ENCODE measurements at regions not wholly inside any gene's neighbourhood (a gene's known extent, or its start where the extent isn't known, plus 50 kb on each side); places are given as distances from the start of the nearest gene placed in this dataset.

DNA sequence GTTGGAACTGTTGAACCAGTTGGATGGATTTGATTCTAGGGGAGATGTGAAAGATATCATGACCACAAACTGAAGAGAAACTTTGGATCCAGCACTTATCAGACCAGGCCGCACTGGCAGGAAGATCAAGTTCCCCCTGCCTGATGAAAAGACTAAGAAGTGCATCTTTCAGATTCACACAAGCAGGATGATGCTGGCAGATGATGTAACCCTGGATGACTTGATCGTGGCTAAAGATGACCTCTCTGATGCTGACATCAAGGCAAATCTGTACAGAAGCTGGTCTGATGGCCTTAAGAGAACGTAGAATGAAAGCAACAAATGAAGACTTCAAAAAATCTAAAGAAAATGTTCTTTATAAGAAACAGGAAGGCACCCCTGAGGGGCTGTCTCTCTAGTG is 72.8 kb upstream of the CDYL start:
- H3K27ac Mint-ChIP-seq, result no peak overlapping the region
- ATAC-seq (no peak), DNase-seq (ENCODE audit: low spot score) (no peak)
- no peaks in the 10 kb centered on the region for H3K79me2 ChIP-seq (replicated peaks; ENCODE audit: insufficient read depth)
- no peaks in the 10 kb centered on the region for H3F3A ChIP-seq (replicated peaks; ENCODE audit: low read depth)
- no peak overlapping the region for H3K4me2 ChIP-seq
- no peaks in the 10 kb centered on the region for H3K36me3 ChIP-seq (ENCODE audit: insufficient read depth)
- TF ChIP-seq POLR2AphosphoS5 (IDR thresholded peaks at IDR 0.05; ENCODE audit: low read depth) (no peak), JUNB (IDR thresholded peaks at IDR 0.05; ENCODE audit: unreplicated experiment) (no peak), NANOG (IDR thresholded peaks at IDR 0.05; ENCODE audit: borderline replicate concordance) (no peak), EZH2phosphoT487 (IDR thresholded peaks at IDR 0.05; ENCODE audit: unreplicated experiment) (no peak), EZH2 (IDR thresholded peaks at IDR 0.05; ENCODE audit: low read depth, unreplicated experiment) (no peak), ZNF331 (CRISPR knock-in tag; IDR thresholded peaks at IDR 0.05; ENCODE audit: low read depth) (no peak), STAT1 (IDR thresholded peaks at IDR 0.05; ENCODE audit: unreplicated experiment) (no peak)
- TF ChIP-seq, protein P1, sequence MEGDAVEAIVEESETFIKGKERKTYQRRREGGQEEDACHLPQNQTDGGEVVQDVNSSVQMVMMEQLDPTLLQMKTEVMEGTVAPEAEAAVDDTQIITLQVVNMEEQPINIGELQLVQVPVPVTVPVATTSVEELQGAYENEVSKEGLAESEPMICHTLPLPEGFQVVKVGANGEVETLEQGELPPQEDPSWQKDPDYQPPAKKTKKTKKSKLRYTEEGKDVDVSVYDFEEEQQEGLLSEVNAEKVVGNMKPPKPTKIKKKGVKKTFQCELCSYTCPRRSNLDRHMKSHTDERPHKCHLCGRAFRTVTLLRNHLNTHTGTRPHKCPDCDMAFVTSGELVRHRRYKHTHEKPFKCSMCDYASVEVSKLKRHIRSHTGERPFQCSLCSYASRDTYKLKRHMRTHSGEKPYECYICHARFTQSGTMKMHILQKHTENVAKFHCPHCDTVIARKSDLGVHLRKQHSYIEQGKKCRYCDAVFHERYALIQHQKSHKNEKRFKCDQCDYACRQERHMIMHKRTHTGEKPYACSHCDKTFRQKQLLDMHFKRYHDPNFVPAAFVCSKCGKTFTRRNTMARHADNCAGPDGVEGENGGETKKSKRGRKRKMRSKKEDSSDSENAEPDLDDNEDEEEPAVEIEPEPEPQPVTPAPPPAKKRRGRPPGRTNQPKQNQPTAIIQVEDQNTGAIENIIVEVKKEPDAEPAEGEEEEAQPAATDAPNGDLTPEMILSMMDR (conservative IDR thresholded peaks at IDR 0.05; ENCODE audit: low read depth in 2 of 2), result no peak
- TF ChIP-seq, protein P2, sequence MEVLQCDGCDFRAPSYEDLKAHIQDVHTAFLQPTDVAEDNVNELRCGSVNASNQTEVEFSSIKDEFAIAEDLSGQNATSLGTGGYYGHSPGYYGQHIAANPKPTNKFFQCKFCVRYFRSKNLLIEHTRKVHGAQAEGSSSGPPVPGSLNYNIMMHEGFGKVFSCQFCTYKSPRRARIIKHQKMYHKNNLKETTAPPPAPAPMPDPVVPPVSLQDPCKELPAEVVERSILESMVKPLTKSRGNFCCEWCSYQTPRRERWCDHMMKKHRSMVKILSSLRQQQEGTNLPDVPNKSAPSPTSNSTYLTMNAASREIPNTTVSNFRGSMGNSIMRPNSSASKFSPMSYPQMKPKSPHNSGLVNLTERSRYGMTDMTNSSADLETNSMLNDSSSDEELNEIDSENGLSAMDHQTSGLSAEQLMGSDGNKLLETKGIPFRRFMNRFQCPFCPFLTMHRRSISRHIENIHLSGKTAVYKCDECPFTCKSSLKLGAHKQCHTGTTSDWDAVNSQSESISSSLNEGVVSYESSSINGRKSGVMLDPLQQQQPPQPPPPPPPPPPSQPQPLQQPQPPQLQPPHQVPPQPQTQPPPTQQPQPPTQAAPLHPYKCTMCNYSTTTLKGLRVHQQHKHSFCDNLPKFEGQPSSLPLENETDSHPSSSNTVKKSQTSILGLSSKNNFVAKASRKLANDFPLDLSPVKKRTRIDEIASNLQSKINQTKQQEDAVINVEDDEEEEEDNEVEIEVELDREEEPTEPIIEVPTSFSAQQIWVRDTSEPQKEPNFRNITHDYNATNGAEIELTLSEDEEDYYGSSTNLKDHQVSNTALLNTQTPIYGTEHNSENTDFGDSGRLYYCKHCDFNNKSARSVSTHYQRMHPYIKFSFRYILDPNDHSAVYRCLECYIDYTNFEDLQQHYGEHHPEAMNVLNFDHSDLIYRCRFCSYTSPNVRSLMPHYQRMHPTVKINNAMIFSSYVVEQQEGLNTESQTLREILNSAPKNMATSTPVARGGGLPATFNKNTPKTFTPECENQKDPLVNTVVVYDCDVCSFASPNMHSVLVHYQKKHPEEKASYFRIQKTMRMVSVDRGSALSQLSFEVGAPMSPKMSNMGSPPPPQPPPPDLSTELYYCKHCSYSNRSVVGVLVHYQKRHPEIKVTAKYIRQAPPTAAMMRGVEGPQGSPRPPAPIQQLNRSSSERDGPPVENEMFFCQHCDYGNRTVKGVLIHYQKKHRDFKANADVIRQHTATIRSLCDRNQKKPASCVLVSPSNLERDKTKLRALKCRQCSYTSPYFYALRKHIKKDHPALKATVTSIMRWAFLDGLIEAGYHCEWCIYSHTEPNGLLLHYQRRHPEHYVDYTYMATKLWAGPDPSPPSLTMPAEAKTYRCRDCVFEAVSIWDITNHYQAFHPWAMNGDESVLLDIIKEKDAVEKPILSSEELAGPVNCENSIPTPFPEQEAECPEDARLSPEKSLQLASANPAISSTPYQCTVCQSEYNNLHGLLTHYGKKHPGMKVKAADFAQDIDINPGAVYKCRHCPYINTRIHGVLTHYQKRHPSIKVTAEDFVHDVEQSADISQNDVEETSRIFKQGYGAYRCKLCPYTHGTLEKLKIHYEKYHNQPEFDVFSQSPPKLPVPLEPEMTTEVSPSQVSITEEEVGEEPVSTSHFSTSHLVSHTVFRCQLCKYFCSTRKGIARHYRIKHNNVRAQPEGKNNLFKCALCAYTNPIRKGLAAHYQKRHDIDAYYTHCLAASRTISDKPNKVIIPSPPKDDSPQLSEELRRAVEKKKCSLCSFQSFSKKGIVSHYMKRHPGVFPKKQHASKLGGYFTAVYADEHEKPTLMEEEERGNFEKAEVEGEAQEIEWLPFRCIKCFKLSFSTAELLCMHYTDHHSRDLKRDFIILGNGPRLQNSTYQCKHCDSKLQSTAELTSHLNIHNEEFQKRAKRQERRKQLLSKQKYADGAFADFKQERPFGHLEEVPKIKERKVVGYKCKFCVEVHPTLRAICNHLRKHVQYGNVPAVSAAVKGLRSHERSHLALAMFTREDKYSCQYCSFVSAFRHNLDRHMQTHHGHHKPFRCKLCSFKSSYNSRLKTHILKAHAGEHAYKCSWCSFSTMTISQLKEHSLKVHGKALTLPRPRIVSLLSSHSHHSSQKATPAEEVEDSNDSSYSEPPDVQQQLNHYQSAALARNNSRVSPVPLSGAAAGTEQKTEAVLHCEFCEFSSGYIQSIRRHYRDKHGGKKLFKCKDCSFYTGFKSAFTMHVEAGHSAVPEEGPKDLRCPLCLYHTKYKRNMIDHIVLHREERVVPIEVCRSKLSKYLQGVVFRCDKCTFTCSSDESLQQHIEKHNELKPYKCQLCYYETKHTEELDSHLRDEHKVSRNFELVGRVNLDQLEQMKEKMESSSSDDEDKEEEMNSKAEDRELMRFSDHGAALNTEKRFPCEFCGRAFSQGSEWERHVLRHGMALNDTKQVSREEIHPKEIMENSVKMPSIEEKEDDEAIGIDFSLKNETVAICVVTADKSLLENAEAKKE (CRISPR knock-in tag; IDR thresholded peaks at IDR 0.05), result no peak
- H3K36me3 Mint-ChIP-seq (ENCODE audit: low read depth), result no peaks in the 10 kb centered on the region
- no peaks in the 10 kb centered on the region for H3K4me1 ChIP-seq (ENCODE audit: insufficient read depth)
- no peaks in the 10 kb centered on the region for H3K4me1 Mint-ChIP-seq
- 0 out of 2 replicates have a peak, but pooled peaks cover 5% of the 10 kb centered on the region for H3K9me2 ChIP-seq (ENCODE audit: insufficient read depth)
- no peak overlapping the region for H2AFZ ChIP-seq
- H3K27me3 ChIP-seq (ENCODE audit: insufficient read depth), result no peaks in the 10 kb centered on the region
- no peak overlapping the region for H3K4me3 Mint-ChIP-seq
- no peaks in the 10 kb centered on the region for H4K20me1 ChIP-seq (replicated peaks; ENCODE audit: insufficient read depth)
- H3K27me3 Mint-ChIP-seq (ENCODE audit: insufficient read depth, low read depth, poor library complexity), result peaks cover 11% of the 10 kb centered on the region
- H3K27ac ChIP-seq (ENCODE audit: low read depth), result no peak overlapping the region
- H3K4me3 ChIP-seq, result no peak overlapping the region
- H3K9me3 Mint-ChIP-seq, result no peaks in the 10 kb centered on the region; the same call in 2 of the 3 replicates

All from GM23338 (cell line).